ENCODE measurements at regions not wholly inside any gene's neighbourhood (a gene's known extent, or its start where the extent isn't known, plus 50 kb on each side); places are given as distances from the start of the nearest gene placed in this dataset.

GRCh38 chr18:61989138-61989537 lies 96.3 kb upstream of the RNF152 start:
- DNase-seq = no peak

GRCh38 chr18:61988100-61988499 lies 95.3 kb upstream of the RNF152 start:
- DNase-seq = no peak

GRCh38 chr18:61985681-61986080 lies 92.9 kb upstream of the RNF152 start:
- DNase-seq = no peak

GRCh38 chr18:61984349-61984748 lies 91.5 kb upstream of the RNF152 start:
- DNase-seq = no peak

- no peak for DNase-seq
These were observed 89.7 kb upstream of the RNF152 start for GRCh38 chr18:61982475-61982874.

- no peak for DNase-seq
These were observed 87.5 kb upstream of the RNF152 start for GRCh38 chr18:61980355-61980754.

- DNase-seq = peak; percentile 12
These were observed 82.9 kb upstream of the RNF152 start for GRCh38 chr18:61975526-61976326.

- DNase-seq = no peak
These were observed 80.7 kb upstream of the RNF152 start for GRCh38 chr18:61973273-61974115.

GRCh38 chr18:61972389-61973264 lies 79.8 kb upstream of the RNF152 start:
- DNase-seq = no peak

- no peak for DNase-seq
These were observed 74.6 kb upstream of the RNF152 start for GRCh38 chr18:61967252-61967891.

- DNase-seq = no peak
These were observed 72.5 kb upstream of the RNF152 start for GRCh38 chr18:61965311-61965710.

- DNase-seq = no peak
These were observed 71.8 kb upstream of the RNF152 start for GRCh38 chr18:61964616-61965015.

GRCh38 chr18:61963705-61964104 lies 70.9 kb upstream of the RNF152 start:
- no peak for DNase-seq

- no peak for DNase-seq
These were observed 65.2 kb upstream of the RNF152 start for GRCh38 chr18:61957801-61958516.

- no peak for DNase-seq
These were observed 62.8 kb upstream of the RNF152 start for GRCh38 chr18:61955644-61956043.

GRCh38 chr18:61954096-61954746 lies 61.4 kb upstream of the RNF152 start:
- DNase-seq = peak; percentile 10

GRCh38 chr18:61953641-61954040 lies 60.8 kb upstream of the RNF152 start:
- no peak for DNase-seq

GRCh38 chr18:61953161-61953560 lies 60.4 kb upstream of the RNF152 start:
- no peak for DNase-seq

GRCh38 chr18:61951396-61951795 lies 58.6 kb upstream of the RNF152 start:
- no peak for DNase-seq

- no peak for DNase-seq
These were observed 57.6 kb upstream of the RNF152 start for GRCh38 chr18:61950371-61950770.

GRCh38 chr18:61949946-61950345 lies 57.1 kb upstream of the RNF152 start:
- DNase-seq = no peak

Data from activated CD4-positive, alpha-beta T cell treated with anti-CD3 and anti-CD28 coated beads for 48 hours (primary cell).